Amygdala (tissue), 56 donors: ENCODE measurements at regions not wholly inside any gene's neighbourhood (a gene's known extent, or its start where the extent isn't known, plus 50 kb on each side); places are given as distances from the start of the nearest gene placed in this dataset.
"Not testable (repeated sequence)": the region's sequence is repeated elsewhere in the genome, so short reads cannot be mapped to it uniquely, and the experiment has no call there.

Source experiments
- DNase-seq, 56 donors: peaks; one replicate each; lab custom pipeline; 2025; lab: John Stamatoyannopoulos, UW

DNA sequence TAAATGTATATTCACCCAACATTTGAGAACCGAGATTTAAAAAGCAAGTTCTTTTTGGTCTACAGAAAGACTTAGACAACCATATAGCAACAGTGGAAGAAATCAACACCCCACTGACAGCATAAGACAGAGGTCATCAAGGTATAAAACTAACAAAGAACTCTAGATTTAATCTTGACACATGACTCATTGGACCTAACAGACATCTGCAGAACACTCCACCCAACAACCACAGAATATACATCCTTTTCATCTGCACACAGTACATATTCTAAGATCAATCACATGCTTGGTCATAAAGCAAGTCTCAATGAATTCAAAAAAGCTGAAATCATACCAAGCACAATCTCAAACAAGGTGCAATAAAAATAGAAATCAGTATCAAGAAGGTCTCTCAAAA, 65.8 kb downstream of the SPIN4 start:
- DNase-seq = no peak

- DNase-seq = no peak
Measured at GRCh38 chrX:63284659-63285058, 66.5 kb downstream of the SPIN4 start.

DNA sequence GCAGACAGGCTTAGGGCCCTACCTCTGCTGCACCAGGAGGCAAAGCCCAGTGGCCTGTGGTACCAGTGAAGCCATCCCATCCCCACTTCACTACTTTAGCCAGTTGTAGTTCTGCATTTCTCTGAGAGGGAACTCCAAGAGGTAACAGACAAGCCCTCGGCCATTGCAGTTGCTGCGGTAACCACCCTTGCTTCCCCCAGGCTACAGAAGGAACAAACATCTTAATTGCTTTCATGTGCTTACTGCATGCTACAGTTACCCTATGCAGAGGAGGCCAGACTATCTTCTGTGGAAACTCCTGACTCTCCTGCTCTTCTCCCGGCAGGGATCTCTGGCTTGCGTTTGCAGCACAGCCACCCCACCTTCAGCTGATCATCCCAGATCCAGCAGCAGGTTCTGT, 67.8 kb downstream of the SPIN4 start:
- DNase-seq = no peak

GRCh38 chrX:63282828-63283227, 68.3 kb downstream of the SPIN4 start:
- no peak for DNase-seq

DNA sequence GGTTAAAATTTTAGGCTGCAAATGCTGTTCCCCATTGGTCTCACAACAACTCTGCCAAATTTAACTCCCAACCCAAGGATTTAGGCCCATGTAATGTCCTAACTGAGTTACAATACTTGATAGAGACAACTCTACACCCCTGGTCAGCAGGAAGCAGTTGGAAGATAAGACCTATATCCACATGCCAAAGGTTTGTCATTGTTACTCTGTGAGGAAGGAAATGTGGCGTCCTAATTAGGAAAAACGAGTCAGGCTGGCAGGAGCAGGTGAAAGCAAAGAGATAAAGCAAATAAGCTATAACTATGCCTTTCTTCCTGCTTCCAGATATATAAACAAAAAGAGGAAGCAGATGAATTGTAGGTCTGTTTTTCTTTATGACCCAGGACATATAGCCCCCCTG, 69.1 kb downstream of the SPIN4 start:
- no peak for DNase-seq

DNA sequence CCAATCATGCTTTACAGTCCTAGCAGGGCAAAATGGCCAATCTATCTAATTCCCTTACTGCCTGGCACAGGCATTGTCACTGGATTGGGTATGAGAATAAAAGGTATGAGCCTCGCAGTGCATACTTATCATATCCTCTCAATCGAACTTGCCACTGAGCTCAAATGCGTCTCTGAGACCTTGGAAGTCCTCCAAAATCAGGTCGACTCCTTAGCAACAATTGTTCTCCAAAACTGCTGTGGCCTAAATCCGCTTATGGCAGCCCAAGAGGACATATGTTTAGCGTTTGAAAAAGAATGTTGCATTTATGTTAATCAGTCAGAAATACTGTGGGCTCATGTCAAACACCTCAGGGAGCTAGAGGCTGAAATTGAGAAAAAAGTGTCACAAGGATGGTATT, 69.7 kb downstream of the SPIN4 start:
- DNase-seq = no peak

DNA sequence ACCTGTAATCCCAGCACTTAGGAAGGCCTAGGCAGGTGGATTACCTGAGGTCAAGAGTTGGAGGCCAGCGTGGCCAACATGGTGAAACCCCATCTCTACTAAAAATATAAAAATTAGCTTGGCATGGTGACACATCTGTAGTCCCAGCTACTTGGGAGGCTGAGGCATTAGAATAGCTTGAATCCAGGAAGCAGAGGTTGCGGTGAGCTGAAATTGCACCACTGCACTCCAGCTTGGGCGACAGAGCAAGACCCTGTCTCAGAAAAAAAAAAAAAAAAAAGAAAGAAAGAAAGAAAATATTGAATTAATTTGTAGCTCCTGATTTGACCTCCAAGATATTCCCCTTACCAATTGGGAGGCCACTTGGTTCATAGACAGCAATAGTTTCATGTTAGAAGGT, 73.7 kb downstream of the SPIN4 start:
- DNase-seq = not testable (repeated sequence)

GRCh38 chrX:63275127-63275526, 76.0 kb downstream of the SPIN4 start:
- no peak for DNase-seq

GRCh38 chrX:63270873-63271272, 80.3 kb downstream of the SPIN4 start:
- DNase-seq = no peak

- DNase-seq = no peak
Measured at GRCh38 chrX:63258144-63258543, 93.0 kb downstream of the SPIN4 start.

- no peak for DNase-seq
Measured at GRCh38 chrX:63250253-63250868, 100.8 kb downstream of the SPIN4 start.

DNA sequence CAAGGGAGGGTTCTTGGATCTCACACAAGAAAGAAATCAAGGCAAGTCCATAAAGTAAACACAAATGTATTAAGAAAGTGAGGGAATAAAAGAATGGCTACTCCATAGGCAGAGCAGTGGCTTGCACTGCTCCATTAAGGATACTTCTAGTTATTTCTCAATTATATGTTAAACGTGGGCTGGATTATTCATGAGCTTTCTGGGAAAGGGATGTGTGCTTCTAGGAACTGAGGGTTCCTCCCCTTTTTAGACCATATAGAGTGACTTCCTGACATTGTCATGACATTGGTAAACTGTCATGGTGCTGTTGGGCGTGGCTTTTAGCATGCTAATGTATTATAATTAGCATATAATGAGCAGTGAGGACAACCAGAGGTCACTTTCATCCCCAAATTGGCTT, 108.4 kb downstream of the SPIN4 start:
- DNase-seq = not testable (repeated sequence)

DNA sequence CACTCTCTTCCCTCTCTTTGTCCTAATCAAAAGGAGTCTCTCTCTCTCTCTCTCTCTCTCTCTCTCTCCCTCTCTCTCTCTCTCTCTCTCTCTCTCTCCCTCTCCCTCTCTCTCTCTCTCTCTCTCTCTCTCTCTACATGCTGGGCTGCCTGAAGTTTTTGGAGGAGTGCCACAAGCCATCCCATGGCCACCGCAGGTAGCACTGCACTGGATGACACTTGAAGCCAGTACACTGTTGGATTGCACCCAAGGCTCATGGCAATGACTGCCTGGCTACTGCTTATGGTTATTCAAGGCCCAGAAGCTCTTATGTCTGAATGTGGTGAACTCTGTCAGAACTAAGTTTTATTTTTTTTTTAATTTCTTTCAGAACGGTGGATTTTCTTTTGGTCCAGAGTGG, 115.2 kb downstream of the SPIN4 start:
- not testable (repeated sequence) for DNase-seq

- not testable (repeated sequence) for DNase-seq
Measured at GRCh38 chrX:63233013-63233412, 118.1 kb downstream of the SPIN4 start.

GRCh38 chrX:63218202-63218601, 132.9 kb downstream of the SPIN4 start:
- not testable (repeated sequence) for DNase-seq

GRCh38 chrX:63217549-63217948, 133.6 kb downstream of the SPIN4 start:
- not testable (repeated sequence) for DNase-seq

DNA sequence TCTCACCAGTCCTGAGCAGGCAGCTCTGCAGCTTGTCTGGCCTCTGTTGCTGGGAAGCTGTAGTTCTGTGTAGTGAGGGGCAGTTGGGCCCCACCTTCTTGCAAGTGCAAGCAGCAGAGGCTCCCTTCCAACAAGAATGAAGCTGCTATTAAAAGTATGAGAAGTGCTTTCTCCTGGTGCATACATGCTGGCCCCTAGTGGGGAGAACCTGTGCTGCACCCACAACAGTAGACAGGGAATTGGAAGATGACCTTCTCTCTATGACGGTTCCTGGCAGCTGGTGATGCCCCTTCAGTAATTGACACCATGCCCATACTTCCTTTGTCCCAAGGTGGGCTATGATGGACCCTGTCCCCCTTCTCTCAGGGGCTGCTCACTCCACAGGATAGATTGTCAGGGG, 141.5 kb downstream of the SPIN4 start:
- DNase-seq = not testable (repeated sequence)

DNA sequence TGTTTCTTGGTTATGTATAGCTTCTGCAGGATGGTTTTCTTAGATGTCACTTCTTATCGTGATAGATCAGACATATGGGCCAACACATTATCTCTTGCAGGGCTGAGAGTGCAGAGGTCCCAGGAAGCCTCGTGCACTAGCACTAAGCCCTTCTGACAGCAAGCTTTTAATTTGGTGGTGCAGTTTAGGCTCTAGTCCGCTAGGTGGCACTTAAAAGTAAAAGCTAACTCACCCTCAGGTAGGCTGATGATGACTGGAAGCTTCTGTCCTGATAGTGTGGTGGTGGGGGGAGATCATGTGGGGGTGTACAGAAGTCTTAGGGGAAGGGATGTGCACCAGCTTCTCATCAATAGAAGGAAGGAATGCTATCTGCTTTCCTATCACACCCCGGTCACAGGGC, 142.0 kb downstream of the SPIN4 start:
- not testable (repeated sequence) for DNase-seq

DNA sequence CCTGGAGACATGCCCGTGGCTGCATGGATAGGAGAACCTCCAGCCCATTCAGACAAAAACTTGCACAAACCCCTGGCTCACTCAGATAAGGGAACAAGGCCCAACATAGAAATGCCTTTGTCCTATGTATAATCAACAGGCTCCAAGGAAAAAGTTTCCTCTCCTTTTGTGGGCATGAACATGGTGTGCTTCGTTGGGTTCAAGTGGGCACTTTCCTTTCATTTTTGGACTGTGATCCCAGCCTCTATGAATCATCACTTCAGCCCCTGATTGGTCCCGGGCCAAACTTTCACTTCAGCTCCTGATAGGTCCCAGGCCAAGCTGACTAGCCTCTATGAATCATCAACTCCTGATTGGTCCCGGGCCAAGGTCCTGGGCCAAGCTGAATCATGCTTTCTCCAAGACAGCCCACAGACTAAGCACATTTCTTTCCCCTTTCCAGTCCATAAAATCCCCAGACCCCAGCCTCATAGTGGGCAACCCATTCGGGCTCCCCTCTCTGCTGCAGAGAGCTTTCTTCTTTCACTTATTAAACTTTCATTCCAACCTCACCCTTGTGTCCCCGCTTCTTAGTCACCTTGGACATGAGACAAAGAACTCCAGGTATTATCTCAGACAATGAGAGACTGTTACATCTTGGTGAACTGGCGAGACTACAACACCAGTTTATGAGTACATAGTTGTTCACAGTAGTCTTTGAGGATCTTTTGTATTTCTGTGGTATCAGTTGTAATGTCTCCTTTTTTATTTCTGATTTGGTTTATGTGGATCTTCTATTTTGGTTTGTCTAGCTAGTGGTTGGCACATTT, 146.7 kb downstream of the SPIN4 start:
- not testable (repeated sequence) for DNase-seq

DNA sequence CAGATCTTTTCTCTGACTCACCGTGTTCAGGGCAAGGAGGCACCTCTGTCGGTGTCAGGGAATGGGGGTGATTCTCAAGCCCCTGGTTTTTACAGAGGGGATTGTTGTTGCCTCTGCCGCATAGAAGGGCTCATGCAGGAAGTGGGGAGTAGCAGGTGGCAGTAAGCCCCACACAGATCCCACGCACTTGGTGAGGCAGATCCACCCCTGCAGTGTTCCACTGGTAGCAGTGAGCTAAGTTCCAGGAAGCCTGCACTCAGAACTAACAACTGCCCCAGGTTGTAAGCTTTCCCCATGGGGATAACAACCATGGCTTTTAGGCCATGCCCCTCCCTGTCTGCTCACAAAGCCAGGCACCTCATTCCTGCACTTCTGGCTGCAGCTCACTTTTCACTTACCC, 149.1 kb downstream of the SPIN4 start:
- not testable (repeated sequence) for DNase-seq

GRCh38 chrX:63198693-63199092, 152.4 kb downstream of the SPIN4 start:
- DNase-seq = not testable (repeated sequence)

DNA sequence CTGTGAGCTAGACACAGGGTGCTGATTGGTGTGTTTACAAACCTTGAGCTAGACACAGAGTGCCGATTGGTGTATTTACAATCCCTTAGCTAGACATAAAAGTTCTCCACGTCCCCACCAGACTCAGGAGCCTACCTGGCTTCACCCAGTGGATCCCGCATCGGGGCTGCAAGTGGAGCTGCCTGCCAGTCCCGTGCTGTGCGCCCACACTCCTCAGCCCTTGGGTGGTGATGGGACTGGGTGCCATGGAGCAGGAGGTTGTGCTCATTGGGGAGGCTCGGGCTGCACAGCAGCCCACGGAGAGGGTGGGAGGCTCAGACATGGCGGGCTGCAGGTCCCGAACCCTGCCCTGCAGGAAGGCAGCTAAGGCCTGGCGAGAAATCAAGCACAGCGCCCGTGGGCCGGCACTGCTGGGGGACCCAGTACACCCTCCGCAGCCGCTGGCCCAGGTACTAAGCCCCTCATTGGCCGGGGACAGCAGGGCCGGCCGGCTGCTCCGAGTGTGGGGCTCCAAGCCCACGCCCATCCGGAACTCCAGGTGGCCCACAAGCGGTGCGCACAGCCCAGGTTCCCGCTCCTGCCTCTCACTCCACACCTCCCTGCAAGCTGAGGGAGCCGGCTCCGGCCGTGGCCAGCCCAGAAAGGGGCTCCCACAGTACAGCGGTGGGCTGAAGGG, 158.6 kb downstream of the SPIN4 start:
- not testable (repeated sequence) for DNase-seq
